NCI-H187 (cell line): ENCODE measurements at regions not wholly inside any gene's neighbourhood (a gene's known extent, or its start where the extent isn't known, plus 50 kb on each side); places are given as distances from the start of the nearest gene placed in this dataset.

Experiments
- DNase-seq, 2 experiments: peaks; one replicate each; lab custom pipeline; 2025; lab: John Stamatoyannopoulos, UW

- DNase-seq, result no peak
These were observed 203.5 kb downstream of the CBLN1 start for GRCh38 chr16:49078104-49078503.

GRCh38 chr16:49075709-49076108, 205.9 kb downstream of the CBLN1 start:
- DNase-seq, result no peak

- no peak for DNase-seq
These were observed 213.4 kb downstream of the CBLN1 start for GRCh38 chr16:49068224-49068623.

GRCh38 chr16:49067776-49068175, 213.9 kb downstream of the CBLN1 start:
- DNase-seq, result no peak

GRCh38 chr16:49061137-49061714, 220.4 kb downstream of the CBLN1 start:
- no peak for DNase-seq

- DNase-seq, result no peak
These were observed 220.9 kb downstream of the CBLN1 start for GRCh38 chr16:49060728-49061127.

- no peak for DNase-seq
These were observed 223.3 kb downstream of the CBLN1 start for GRCh38 chr16:49058382-49058781.

GRCh38 chr16:49057936-49058335, 223.7 kb downstream of the CBLN1 start:
- no peak for DNase-seq

- DNase-seq, result no peak
These were observed 224.2 kb downstream of the CBLN1 start for GRCh38 chr16:49057391-49057790.

GRCh38 chr16:49056546-49056945, 225.1 kb downstream of the CBLN1 start:
- DNase-seq, result no peak

GRCh38 chr16:49055824-49056545, 225.7 kb downstream of the CBLN1 start:
- peak in 1 of 2 experiments; percentile 44 for DNase-seq

GRCh38 chr16:49055291-49055690, 226.3 kb downstream of the CBLN1 start:
- DNase-seq, result no peak

GRCh38 chr16:49054606-49055005, 227.0 kb downstream of the CBLN1 start:
- no peak for DNase-seq

GRCh38 chr16:49052846-49053245, 228.8 kb downstream of the CBLN1 start:
- no peak for DNase-seq

GRCh38 chr16:49051576-49051975, 230.1 kb downstream of the CBLN1 start:
- DNase-seq, result no peak

GRCh38 chr16:49050607-49051006, 231.0 kb downstream of the CBLN1 start:
- DNase-seq, result no peak

- no peak for DNase-seq
These were observed 232.0 kb downstream of the CBLN1 start for GRCh38 chr16:49049644-49050043.

- DNase-seq, result no peak
These were observed 232.4 kb downstream of the CBLN1 start for GRCh38 chr16:49049191-49049590.

- DNase-seq, result no peak
These were observed 233.1 kb downstream of the CBLN1 start for GRCh38 chr16:49048557-49048956.

- no peak for DNase-seq
These were observed 245.5 kb downstream of the CBLN1 start for GRCh38 chr16:49036126-49036525.

GRCh38 chr16:49027420-49027819, 254.2 kb downstream of the CBLN1 start:
- DNase-seq, result no peak

GRCh38 chr16:49026566-49027181, 255.0 kb downstream of the CBLN1 start:
- no peak for DNase-seq

- DNase-seq, result no peak
These were observed 256.7 kb downstream of the CBLN1 start for GRCh38 chr16:49024896-49025295.
